ES-I3 (cell line): ENCODE measurements at regions not wholly inside any gene's neighbourhood (a gene's known extent, or its start where the extent isn't known, plus 50 kb on each side); places are given as distances from the start of the nearest gene placed in this dataset.

Experiments
- H3K36me3 ChIP-seq: 2 replicates; pipeline ENCODE4 v1.6.1; 2013; ENCODE audit warnings: mild to moderate bottlenecking, low read length, control low read depth, moderate library complexity; ENCODE audit not compliant: insufficient read depth
- H3K4me1 ChIP-seq: 2 replicates; pipeline ENCODE4 v1.6.1; 2013; ENCODE audit warnings: mild to moderate bottlenecking, control low read depth, low read length; ENCODE audit not compliant: insufficient read depth
- H3K9ac ChIP-seq: 2 replicates; pipeline ENCODE4 v1.6.1; 2013; ENCODE audit warnings: low read depth, mild to moderate bottlenecking, low read length, moderate library complexity
- H3K9me3 ChIP-seq: 2 replicates; pipeline ENCODE4 v1.6.1; 2013; ENCODE audit warnings: mild to moderate bottlenecking, low read length, moderate library complexity; ENCODE audit not compliant: control insufficient read depth, insufficient read depth

DNA sequence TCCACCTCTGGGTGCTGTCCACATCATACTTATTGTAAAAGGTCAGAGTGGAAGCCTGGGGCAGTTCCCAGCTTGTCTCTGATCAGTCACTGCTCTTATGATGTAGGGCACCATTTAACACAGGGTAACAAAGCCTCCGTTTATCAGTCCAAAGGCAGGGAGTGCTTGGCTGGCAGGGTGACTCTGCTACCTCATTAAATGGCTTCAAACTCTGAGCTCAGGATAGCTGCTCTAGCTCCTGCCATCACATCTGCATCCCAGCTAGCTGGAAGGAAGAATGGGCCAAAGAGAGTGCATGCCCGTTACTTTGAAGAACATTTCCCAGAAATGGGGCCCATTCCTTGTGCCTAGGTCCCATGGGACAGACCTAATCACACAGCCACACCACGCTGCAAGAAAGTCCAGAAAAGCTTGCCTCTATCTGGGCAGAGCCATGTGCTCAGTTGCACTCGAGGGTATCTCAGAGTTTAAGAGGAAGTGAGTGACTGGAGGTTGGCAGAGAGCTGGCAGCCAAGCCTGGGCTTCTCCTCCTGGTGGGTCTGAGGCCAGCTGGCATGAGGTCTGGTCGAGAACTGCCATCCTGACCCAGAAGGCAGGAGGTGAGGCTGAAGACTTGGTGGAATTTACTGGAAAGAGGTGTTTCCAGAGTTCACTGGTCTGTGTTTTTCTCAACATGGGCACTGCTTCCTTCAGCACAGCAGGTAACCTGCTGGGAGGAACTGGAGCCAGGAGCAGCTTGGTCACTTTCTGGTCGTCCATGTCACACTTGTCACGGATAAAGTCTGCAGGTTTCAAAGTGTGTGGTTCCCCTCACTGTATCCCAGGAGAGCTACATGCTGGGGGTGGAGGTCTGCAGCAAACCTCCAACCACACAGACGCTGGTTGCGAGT, 935.7 kb downstream of the BRD1 start:
- Histone ChIP-seq H3K9ac (no peak overlapping the region), H3K4me1 (no peaks in the 10 kb centered on the region), H3K9me3 (no peaks in the 10 kb centered on the region), H3K36me3 (no peaks in the 10 kb centered on the region)

DNA sequence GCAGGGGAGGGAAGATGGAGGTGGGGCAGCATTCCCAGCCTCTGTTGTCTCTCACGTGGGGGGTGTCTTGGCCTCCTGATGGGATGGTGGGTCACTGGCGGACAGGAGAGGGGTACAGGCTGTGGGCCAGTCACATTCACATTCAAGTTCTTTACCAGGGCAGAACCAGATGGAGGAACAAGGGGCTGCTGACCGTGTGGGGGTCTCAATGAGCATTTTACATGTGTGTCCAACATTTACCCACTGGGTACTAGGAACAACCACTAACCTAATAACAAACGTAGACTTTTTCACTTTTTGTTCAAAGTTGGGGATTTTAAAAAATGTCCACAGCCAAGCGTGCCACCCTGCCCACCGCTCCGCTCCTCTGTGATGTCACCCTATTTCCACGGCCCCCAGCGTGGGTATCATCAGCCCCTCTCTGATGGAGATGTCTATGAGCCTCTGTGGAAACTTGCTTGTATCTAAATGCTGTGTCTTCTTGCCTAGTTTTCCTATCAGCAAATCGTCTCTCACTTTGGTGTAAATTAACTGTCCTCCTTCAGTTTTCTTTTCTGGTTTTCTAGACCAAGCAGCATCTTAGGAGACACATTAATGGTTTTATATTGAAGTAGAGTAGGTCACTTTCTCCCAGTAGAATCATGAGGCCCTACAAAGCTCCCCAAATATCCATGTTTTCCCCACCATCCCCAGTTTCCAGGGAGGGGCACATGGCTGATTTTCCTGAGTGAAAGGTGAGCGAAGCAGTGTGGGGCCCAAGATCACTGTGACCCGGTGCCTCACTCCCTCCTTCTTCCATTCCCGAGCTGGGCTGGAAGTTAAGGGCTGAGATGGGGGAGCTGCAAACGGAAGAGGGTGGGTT, 936.7 kb downstream of the BRD1 start:
- no peaks in the 10 kb centered on the region for H3K9me3 ChIP-seq
- no peak overlapping the region for H3K9ac ChIP-seq
- no peaks in the 10 kb centered on the region for H3K36me3 ChIP-seq
- no peaks in the 10 kb centered on the region for H3K4me1 ChIP-seq

DNA sequence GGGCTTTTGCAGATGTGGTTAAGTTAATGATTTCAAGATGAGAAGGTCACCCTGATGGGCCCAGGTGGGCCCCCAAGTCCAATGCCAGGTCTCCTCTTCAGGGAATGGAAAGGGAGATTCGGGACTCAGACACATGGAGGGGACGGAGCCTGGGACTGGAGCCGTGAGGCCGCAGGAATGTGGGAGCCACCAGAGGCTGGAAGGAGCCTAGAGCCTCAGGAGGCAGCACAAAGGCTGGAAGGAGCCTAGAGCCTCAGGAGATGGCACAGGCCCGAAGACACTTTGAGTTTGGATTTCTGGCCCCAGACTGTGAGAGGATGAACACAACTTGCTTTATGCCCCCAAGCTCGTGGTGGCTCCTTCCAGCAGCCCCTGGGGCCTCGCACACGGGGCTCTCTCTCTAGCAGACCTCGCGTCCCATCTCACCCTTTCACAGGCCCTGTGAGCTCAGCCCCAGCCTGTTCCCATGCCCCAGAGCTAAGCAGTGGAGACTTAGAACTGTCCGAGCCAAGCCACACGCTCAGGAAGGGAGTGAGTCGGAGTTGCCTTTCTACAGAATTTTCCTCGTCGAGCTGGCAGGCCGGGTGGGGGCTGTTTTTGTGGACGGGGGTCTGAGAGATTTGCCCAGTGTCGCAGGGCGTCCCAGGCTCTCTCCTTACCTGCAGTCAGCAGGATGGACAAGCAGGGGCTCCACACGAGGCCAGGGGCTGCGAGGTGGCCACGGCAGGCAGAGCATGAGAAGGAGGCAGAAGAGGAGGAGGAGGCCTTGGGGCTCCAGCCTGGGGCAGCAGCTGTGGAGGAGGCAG, 937.6 kb downstream of the BRD1 start:
- H3K4me1 ChIP-seq = no peaks in the 10 kb centered on the region
- no peaks in the 10 kb centered on the region for H3K36me3 ChIP-seq
- no peak overlapping the region for H3K9ac ChIP-seq
- H3K9me3 ChIP-seq = no peaks in the 10 kb centered on the region

GRCh38 chr22:48889209-48889830, 938.4 kb downstream of the BRD1 start:
- Histone ChIP-seq H3K36me3 (no peaks in the 10 kb centered on the region), H3K9me3 (no peaks in the 10 kb centered on the region)

DNA sequence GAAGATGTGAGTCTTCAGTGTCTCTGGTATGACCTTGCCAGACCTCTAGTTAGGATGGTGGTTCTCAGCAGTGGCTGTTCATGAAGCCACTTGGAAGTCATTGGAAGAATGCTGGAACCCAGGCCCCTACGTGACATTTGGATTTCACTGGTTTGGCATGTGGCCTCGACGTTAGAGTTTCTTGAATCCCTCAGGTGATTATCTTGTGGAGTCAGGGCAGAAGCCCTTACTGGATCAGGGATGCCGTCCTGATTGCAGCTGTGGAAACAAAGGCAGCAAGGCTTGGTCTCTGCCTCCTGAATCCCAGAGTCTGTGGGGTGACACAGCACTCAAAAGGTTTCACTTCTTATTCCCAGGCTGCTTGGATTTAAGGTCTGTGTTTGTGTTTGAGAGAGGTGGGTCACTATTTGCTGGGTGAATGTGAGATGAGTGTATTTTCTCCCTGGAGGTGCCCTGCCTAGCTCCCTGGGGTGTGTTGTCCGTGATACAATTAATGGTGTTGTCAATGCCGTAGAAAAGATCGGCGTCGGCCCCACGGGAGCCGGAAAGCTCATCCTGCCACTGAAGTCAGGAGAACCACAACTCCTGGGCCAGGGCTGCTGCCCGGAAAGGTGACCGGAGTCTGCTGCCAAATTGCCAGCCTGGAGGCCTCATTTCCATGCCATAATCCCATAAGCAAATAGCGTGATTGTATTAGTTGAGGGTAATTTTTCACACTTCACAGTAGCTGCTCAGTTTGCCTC, 939.0 kb downstream of the BRD1 start:
- no peaks in the 10 kb centered on the region for H3K9me3 ChIP-seq
- H3K4me1 ChIP-seq = no peaks in the 10 kb centered on the region
- no peaks in the 10 kb centered on the region for H3K36me3 ChIP-seq
- no peak overlapping the region for H3K9ac ChIP-seq

More at GRCh38 chr22:48889209-48889830, 938.4 kb downstream of the BRD1 start:
- H3K4me1 ChIP-seq = no peaks in the 10 kb centered on the region
- H3K9ac ChIP-seq = no peak overlapping the region

DNA sequence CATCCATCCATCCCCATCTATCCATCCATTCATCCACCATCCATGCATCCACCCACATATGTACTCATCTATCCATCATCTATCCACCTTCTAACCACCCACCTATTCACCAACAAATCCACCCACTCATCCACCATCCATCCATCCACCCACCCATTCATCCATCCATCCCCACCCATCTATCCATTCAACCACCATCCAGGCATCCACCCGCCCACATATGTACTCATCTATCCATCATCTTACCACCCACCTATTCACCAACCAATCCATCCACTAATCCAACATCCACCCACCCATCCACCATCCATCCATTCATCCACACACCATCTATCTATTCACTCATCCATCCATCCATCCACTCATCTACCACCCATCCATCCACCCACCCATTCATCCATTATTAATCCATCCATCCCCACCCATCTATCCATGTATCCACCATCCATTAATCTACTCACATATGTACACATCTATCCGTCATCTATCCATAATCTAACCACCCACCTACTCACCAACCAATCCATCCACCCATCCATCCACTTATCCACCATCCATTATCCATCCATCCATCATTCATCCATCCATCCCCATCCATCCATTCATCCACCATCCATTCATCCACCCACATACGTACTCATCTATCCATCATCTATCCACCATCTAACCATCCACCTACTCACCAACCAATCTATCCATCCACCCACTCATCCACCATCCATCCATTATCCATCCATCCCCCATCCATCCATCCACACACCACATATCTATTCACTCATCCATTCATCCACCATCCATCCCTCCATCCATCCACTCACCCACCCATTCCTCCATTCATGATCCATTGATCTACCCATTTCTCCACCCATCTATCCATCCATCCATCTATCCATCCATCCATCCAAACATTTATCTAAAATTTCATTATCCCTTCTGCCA, 940.0 kb downstream of the BRD1 start:
- H3K36me3 ChIP-seq = no peaks in the 10 kb centered on the region
- H3K4me1 ChIP-seq = no peaks in the 10 kb centered on the region
- no peak overlapping the region for H3K9ac ChIP-seq
- no peaks in the 10 kb centered on the region for H3K9me3 ChIP-seq

- Histone ChIP-seq H3K36me3 (no peaks in the 10 kb centered on the region), H3K4me1 (no peaks in the 10 kb centered on the region)
Measured at GRCh38 chr22:48886604-48887393, 940.9 kb downstream of the BRD1 start.

GRCh38 chr22:48885919-48886305, 941.8 kb downstream of the BRD1 start:
- no peak overlapping the region for H3K9ac ChIP-seq
- H3K4me1 ChIP-seq = no peaks in the 10 kb centered on the region
- no peaks in the 10 kb centered on the region for H3K36me3 ChIP-seq
- no peaks in the 10 kb centered on the region for H3K9me3 ChIP-seq

More at GRCh38 chr22:48886604-48887393, 940.9 kb downstream of the BRD1 start:
- no peaks in the 10 kb centered on the region for H3K9me3 ChIP-seq
- no peak overlapping the region for H3K9ac ChIP-seq

DNA sequence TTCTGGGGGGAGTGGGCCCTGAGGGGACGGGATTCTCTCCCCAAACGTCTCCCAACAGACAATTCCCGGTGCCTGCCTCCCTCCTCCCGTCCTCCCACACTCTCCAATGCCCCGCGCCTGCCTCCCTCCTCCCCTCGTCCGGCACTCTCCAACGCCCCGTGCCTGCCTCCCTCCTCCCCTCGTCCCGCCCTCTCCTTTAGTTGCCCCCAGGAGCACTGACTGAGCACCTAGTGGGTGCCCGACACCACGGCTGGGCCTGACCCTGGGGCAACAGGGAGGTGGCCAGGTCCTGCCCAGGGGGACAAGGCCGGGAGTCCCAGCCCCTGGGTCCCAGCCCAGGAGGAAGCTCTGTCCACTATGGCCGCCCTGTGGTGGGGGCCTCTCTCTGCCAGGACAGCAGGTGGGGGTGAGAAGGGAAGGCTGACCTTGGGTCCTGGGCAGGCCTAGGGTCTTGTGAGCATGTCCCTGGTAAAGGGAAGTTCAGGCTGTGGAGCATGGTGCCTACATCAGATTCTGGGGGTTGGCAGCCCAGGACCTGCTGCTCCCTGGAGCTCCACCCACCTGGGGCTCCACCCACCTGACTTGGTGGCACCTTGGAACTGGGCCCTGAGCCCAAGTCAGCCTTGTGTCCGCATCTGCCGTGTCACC, 942.3 kb downstream of the BRD1 start:
- Histone ChIP-seq H3K36me3 (no peaks in the 10 kb centered on the region), H3K9me3 (no peaks in the 10 kb centered on the region), H3K4me1 (no peaks in the 10 kb centered on the region), H3K9ac (no peak overlapping the region; the same call in 1 of the 2 replicates)

- H3K9ac ChIP-seq = no peak overlapping the region; the same call in 1 of the 2 replicates
- H3K9me3 ChIP-seq = no peaks in the 10 kb centered on the region
- no peaks in the 10 kb centered on the region for H3K4me1 ChIP-seq
- H3K36me3 ChIP-seq = no peaks in the 10 kb centered on the region
Measured at GRCh38 chr22:48884786-48885185, 942.9 kb downstream of the BRD1 start.

DNA sequence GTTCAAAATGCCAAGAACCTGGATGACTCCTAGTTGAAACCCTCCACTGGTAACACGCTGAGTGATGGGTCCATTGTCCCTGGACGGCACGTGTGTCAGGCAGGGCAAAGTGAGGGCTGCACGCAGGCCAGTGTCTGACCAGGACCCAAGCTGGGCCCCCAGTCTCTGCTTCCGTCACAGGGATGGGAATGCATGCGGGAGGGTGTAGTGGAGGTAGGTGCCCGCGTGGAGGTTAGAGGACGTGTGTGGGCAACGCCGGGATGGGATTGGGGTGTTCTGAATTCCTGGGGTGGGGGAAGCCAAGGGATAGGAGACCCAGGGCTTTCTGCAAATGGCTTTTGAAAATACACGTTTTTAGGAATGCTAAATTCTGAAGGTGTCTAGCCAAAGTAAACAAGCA, 943.3 kb downstream of the BRD1 start:
- Histone ChIP-seq H3K36me3 (no peaks in the 10 kb centered on the region), H3K9me3 (no peaks in the 10 kb centered on the region), H3K9ac (no peak overlapping the region), H3K4me1 (no peaks in the 10 kb centered on the region)
